ENCODE measurements at regions not wholly inside any gene's neighbourhood (a gene's known extent, or its start where the extent isn't known, plus 50 kb on each side); places are given as distances from the start of the nearest gene placed in this dataset.
"Not testable (repeated sequence)": the region's sequence is repeated elsewhere in the genome, so short reads cannot be mapped to it uniquely, and the experiment has no call there.

- DNase-seq = peak; percentile 57
Measured at GRCh38 chr12:75658901-75659823, 147.8 kb upstream of the KRR1 start.

GRCh38 chr12:75658286-75658685 lies 146.9 kb upstream of the KRR1 start:
- no peak for DNase-seq

GRCh38 chr12:75657831-75658230 lies 146.4 kb upstream of the KRR1 start:
- DNase-seq = no peak

- not testable (repeated sequence) for DNase-seq
Measured at GRCh38 chr12:75657354-75657753, 145.9 kb upstream of the KRR1 start.

GRCh38 chr12:75656648-75657047 lies 145.2 kb upstream of the KRR1 start:
- DNase-seq = no peak

- no peak for DNase-seq
Measured at GRCh38 chr12:75656210-75656609, 144.8 kb upstream of the KRR1 start.

GRCh38 chr12:75655315-75655806 lies 144.0 kb upstream of the KRR1 start:
- DNase-seq = no peak

GRCh38 chr12:75651342-75651695 lies 139.9 kb upstream of the KRR1 start:
- DNase-seq = peak; percentile 70

- no peak for DNase-seq
Measured at GRCh38 chr12:75650595-75651341, 139.4 kb upstream of the KRR1 start.

- no peak for DNase-seq
Measured at GRCh38 chr12:75650100-75650499, 138.7 kb upstream of the KRR1 start.

GRCh38 chr12:75648856-75649255 lies 137.4 kb upstream of the KRR1 start:
- DNase-seq = no peak

- no peak for DNase-seq
Measured at GRCh38 chr12:75646329-75647210, 135.2 kb upstream of the KRR1 start.

GRCh38 chr12:75644472-75645072 lies 133.2 kb upstream of the KRR1 start:
- DNase-seq = no peak

- not testable (repeated sequence) for DNase-seq
Measured at GRCh38 chr12:75643119-75643518, 131.7 kb upstream of the KRR1 start.

GRCh38 chr12:75642226-75642625 lies 130.8 kb upstream of the KRR1 start:
- no peak for DNase-seq

GRCh38 chr12:75641031-75641780 lies 129.8 kb upstream of the KRR1 start:
- no peak for DNase-seq

GRCh38 chr12:75638792-75639191 lies 127.4 kb upstream of the KRR1 start:
- DNase-seq = no peak

- no peak for DNase-seq
Measured at GRCh38 chr12:75636607-75637006, 125.2 kb upstream of the KRR1 start.

- DNase-seq = no peak
Measured at GRCh38 chr12:75635606-75636444, 124.4 kb upstream of the KRR1 start.
